PC-3 (cell line): ENCODE measurements at regions not wholly inside any gene's neighbourhood (a gene's known extent, or its start where the extent isn't known, plus 50 kb on each side); places are given as distances from the start of the nearest gene placed in this dataset.

ENCODE experiments used
- ATAC-seq: fragments of 200-7000 bp; cut with Tn5 transposase; 2 replicates; pipeline ENCODE4 v1.9.1; 2020; ENCODE audit warnings: mild to moderate bottlenecking, moderate library complexity
- BruUV-seq: library from RNA; stranded (reverse); fragments of 400-500 nt; replicated peaks from 2 replicates; lab custom pipeline; 2021; lab: Mats Ljungman, UMichigan
- CTCF ChIA-PET: fragments of 300-600 bp; sonication (Branson Sonifier 250); formaldehyde crosslinking; loops from one replicate; lab custom pipeline; 2022; ENCODE audit warnings: antibody characterized with exemption; lab: Charles Lee
- POLR2A ChIA-PET: fragments of 300-600 bp; sonication (Branson Sonifier 250); formaldehyde crosslinking; loops from one replicate; lab custom pipeline; 2022; ENCODE audit warnings: antibody characterized with exemption; ENCODE audit not compliant: unreplicated experiment; lab: Charles Lee
- DNase-seq: peaks from one replicate; pipeline ENCODE4 v3.0.0-alpha.2; 2015
- H2AFZ ChIP-seq: fragments of 300-600 bp; sonication (generic); 2 replicates; pipeline ENCODE4 v1.6.0; 2016; ENCODE audit warnings: antibody characterized with exemption, low read length
- H3F3A ChIP-seq: fragments of 300-600 bp; sonication (generic); one replicate; pipeline ENCODE4 v1.6.0; 2017; ENCODE audit warnings: antibody characterized with exemption, low read length, control low read depth, mild to moderate bottlenecking; ENCODE audit not compliant: unreplicated experiment
- H3K27ac ChIP-seq: fragments of 300-600 bp; sonication (generic); 2 replicates; pipeline ENCODE4 v1.5.1; 2016; ENCODE audit warnings: mild to moderate bottlenecking, low read length
- H3K27me3 ChIP-seq: fragments of 300-600 bp; sonication (generic); 2 replicates; pipeline ENCODE4 v1.6.1; 2016; ENCODE audit warnings: low read length, mixed read lengths
- H3K36me3 ChIP-seq: fragments of 300-600 bp; sonication (generic); 2 replicates; pipeline ENCODE4 v1.6.1; 2016; ENCODE audit warnings: low read depth, mixed run types, low read length, mixed read lengths
- H3K4me1 ChIP-seq: fragments of 300-600 bp; sonication (generic); 2 replicates; pipeline ENCODE4 v1.5.1; 2016; ENCODE audit warnings: low read length; ENCODE audit not compliant: insufficient read depth
- H3K4me2 ChIP-seq: fragments of 300-600 bp; sonication (generic); 2 replicates; pipeline ENCODE4 v1.6.0; 2016; ENCODE audit warnings: low read length
- H3K4me3 ChIP-seq: fragments of 300-600 bp; sonication (generic); 2 replicates; pipeline ENCODE4 v1.5.1; 2016; ENCODE audit warnings: mild to moderate bottlenecking, low read length, mixed read lengths
- H3K79me2 ChIP-seq: fragments of 300-600 bp; sonication (generic); 2 replicates; pipeline ENCODE4 v1.6.1; 2017; ENCODE audit warnings: low read length, mixed read lengths
- H3K9ac ChIP-seq: fragments of 300-600 bp; sonication (generic); 2 replicates; pipeline ENCODE4 v1.6.0; 2016; ENCODE audit warnings: mild to moderate bottlenecking, low read length
- H3K9me2 ChIP-seq: fragments of 300-600 bp; sonication (generic); replicated peaks from 2 replicates; pipeline ENCODE4 v1.6.1; 2016; ENCODE audit warnings: mixed run types, low read length, mixed read lengths
- H3K9me3 ChIP-seq: fragments of 300-600 bp; sonication (generic); 2 replicates; pipeline ENCODE4 v1.6.1; 2016; ENCODE audit warnings: low read length, mixed read lengths
- H4K20me1 ChIP-seq: fragments of 300-600 bp; sonication (generic); 2 replicates; pipeline ENCODE4 v1.6.1; 2016; ENCODE audit warnings: low read length, mixed read lengths
- EZH2 ChIP-seq: fragments of 300-600 bp; sonication (generic); IDR thresholded peaks from one replicate; pipeline ENCODE4 v1.6.1; 2017; ENCODE audit warnings: antibody characterized with exemption, mild to moderate bottlenecking, low read length; ENCODE audit not compliant: unreplicated experiment
- EZH2phosphoT487 ChIP-seq: fragments of 300-600 bp; sonication (generic); IDR thresholded peaks from 2 replicates; pipeline ENCODE4 v1.6.1; 2018; ENCODE audit warnings: mild to moderate bottlenecking, antibody characterized with exemption, low read length, borderline replicate concordance
- intact Hi-C: fragments of 100-400 bp; cut with micrococcal nuclease; formaldehyde crosslinking; loops from 2 replicates; pipeline ENCODE4 v1.9.0; 2023
- TF ChIP-seq, protein P1 (sequence below): fragments of 300-600 bp; sonication (generic); conservative IDR thresholded peaks from 2 replicates; pipeline ENCODE4 v1.5.1; 2017; ENCODE audit warnings: antibody characterized with exemption, low read depth, mild to moderate bottlenecking, low read length

DNA sequence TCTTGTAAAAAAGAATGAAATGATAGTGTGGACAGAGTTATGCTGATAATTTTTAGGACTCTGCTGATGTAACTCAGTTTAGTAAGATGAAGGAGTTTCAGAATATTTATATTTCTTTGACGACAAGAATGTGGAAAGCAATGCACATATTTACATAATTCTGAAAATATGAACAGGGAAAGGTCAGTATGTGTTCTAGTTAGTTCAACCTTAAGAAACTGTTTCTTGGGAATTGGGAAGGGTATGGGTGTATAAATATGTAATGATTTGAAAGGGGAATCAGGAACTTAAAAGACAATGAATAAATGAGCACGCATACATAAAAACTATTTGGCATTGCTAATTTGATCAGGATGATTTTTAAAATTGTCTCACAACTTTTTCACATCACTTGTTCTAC lies 1226.1 kb downstream of the SI start:
- POLR2A ChIA-PET, result no interaction called here
- no peak overlapping the region for H2AFZ ChIP-seq
- no peak overlapping the region for H3K4me3 ChIP-seq
- no peak overlapping the region for H3K9ac ChIP-seq
- ATAC-seq (no peak), DNase-seq (no peak)
- H3K27me3 ChIP-seq, result no peaks in the 10 kb centered on the region
- no peaks in the 10 kb centered on the region for H3K4me1 ChIP-seq
- no TSS peak for BruUV-seq
- H3K9me3 ChIP-seq, result no peaks in the 10 kb centered on the region
- no peak overlapping the region for H3K4me2 ChIP-seq
- H3K36me3 ChIP-seq, result no peaks in the 10 kb centered on the region
- intact Hi-C loops, result no loop called here
- no peak overlapping the region for H3K27ac ChIP-seq
- H4K20me1 ChIP-seq, result no peaks in the 10 kb centered on the region
- no peaks in the 10 kb centered on the region for H3K79me2 ChIP-seq
- CTCF ChIA-PET, result no interaction called here
- no peaks in the 10 kb centered on the region for H3F3A ChIP-seq
- TF ChIP-seq EZH2 (no peak), EZH2phosphoT487 (no peak)
- TF ChIP-seq, protein P1, sequence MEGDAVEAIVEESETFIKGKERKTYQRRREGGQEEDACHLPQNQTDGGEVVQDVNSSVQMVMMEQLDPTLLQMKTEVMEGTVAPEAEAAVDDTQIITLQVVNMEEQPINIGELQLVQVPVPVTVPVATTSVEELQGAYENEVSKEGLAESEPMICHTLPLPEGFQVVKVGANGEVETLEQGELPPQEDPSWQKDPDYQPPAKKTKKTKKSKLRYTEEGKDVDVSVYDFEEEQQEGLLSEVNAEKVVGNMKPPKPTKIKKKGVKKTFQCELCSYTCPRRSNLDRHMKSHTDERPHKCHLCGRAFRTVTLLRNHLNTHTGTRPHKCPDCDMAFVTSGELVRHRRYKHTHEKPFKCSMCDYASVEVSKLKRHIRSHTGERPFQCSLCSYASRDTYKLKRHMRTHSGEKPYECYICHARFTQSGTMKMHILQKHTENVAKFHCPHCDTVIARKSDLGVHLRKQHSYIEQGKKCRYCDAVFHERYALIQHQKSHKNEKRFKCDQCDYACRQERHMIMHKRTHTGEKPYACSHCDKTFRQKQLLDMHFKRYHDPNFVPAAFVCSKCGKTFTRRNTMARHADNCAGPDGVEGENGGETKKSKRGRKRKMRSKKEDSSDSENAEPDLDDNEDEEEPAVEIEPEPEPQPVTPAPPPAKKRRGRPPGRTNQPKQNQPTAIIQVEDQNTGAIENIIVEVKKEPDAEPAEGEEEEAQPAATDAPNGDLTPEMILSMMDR, result no peak
- H3K9me2 ChIP-seq, result no peaks in the 10 kb centered on the region

DNA sequence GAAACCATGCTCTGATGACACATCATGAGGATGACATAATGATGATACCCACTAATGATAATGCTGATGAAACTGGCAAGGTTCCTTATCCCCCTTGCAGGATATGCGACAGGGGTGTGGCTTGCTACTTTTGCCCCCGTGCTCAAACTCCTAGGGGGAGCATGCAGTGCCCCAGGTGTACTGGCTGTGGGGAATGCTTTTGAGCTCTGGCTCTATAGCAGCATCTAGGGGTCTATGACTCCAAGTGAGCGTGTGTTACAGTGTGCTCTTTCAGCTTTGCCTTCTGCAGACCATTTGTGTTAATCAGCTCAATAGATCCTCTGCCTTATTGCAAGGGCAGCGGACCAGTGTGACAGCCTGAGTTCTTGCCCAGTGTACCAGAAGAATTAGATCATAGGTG lies 1239.5 kb downstream of the SI start:
- no TSS peak for BruUV-seq
- Histone ChIP-seq H3K4me2 (no peak overlapping the region), H3K27me3 (no peaks in the 10 kb centered on the region), H3K9me3 (no peaks in the 10 kb centered on the region), H3F3A (no peaks in the 10 kb centered on the region), H3K9ac (no peak overlapping the region), H3K79me2 (no peaks in the 10 kb centered on the region), H3K4me1 (no peaks in the 10 kb centered on the region), H3K27ac (no peak overlapping the region), H3K9me2 (no peaks in the 10 kb centered on the region), H2AFZ (no peak overlapping the region), H3K36me3 (no peaks in the 10 kb centered on the region), H3K4me3 (no peak overlapping the region), H4K20me1 (no peaks in the 10 kb centered on the region)
- TF ChIP-seq EZH2, result no peak
- no peak for TF ChIP-seq EZH2phosphoT487
- TF ChIP-seq, protein P1, result no peak
- CTCF ChIA-PET, result no interaction called here
- ATAC-seq, result no peak
- intact Hi-C loops, result no loop called here
- POLR2A ChIA-PET, result no interaction called here
- no peak for DNase-seq

DNA sequence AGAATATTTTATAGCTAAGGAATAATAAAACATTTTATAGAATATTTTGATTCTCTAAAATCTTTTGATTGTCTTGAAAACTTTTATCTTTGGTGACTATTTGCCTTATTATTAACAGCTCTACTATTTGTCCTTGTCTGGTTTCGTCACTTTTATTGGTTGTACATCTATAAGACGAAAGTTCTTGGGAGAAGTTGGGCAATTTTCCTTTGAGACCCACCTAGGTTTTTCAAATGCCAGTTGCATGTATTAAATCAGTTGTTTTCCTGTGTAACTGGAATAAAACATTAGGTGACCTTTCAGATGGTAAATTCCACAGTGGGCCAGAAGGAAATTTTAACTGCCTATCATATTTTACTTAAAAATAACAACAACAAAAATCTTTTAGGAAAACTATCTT lies 1245.7 kb downstream of the SI start:
- Histone ChIP-seq H3K4me2 (no peak overlapping the region), H3K9me2 (no peaks in the 10 kb centered on the region), H3K4me3 (no peak overlapping the region), H3K9ac (no peak overlapping the region), H3K36me3 (no peaks in the 10 kb centered on the region), H3F3A (no peaks in the 10 kb centered on the region), H3K27ac (no peak overlapping the region), H2AFZ (no peak overlapping the region), H3K4me1 (no peaks in the 10 kb centered on the region), H3K27me3 (no peaks in the 10 kb centered on the region), H3K9me3 (no peaks in the 10 kb centered on the region), H4K20me1 (no peaks in the 10 kb centered on the region), H3K79me2 (no peaks in the 10 kb centered on the region)
- intact Hi-C loops, result no loop called here
- DNase-seq (no peak), ATAC-seq (no peak)
- TF ChIP-seq, protein P1, result no peak
- no peak for TF ChIP-seq EZH2
- TF ChIP-seq EZH2phosphoT487, result no peak
- no TSS peak for BruUV-seq
- POLR2A ChIA-PET, result no interaction called here
- CTCF ChIA-PET, result no interaction called here
